ENCODE measurements at regions not wholly inside any gene's neighbourhood (a gene's known extent, or its start where the extent isn't known, plus 50 kb on each side); places are given as distances from the start of the nearest gene placed in this dataset.
A peak's percentile ranks its signal among the peaks of the same experiment; 100 is the strongest.

DNA sequence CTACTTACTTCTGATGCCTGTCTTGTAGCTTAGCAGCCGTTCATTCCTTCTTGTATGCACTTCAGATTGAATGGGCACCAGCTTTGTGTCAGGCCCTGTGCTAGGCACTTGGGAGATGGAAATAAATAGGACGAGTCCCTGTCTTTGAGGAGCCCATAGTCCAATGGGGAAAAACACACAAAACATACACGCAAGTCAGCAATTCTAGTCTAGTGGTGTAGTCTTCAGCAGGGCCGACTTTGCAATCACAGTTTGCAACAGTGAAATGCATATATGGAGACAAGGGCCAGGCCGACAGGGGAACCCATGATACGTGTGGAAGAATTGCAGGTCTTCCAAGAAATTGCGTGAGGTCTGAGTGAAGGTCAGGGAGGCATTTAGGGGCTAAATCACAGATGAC, 262.6 kb downstream of the MAF start:
- no peak for DNase-seq
- Mint-ChIP-seq H3K4me3 (no peak overlapping the region), H3K27ac (no peak overlapping the region), H3K36me3 (no peaks in the 10 kb centered on the region), H3K27me3 (no peaks in the 10 kb centered on the region), H3K4me1 (no peaks in the 10 kb centered on the region), H3K9me3 (no peaks in the 10 kb centered on the region)

- H3K36me3 Mint-ChIP-seq, result no peaks in the 10 kb centered on the region
- no peak for DNase-seq
- no peak overlapping the region for H3K27ac Mint-ChIP-seq
- no peaks in the 10 kb centered on the region for H3K4me1 Mint-ChIP-seq
- no peak overlapping the region for H3K4me3 Mint-ChIP-seq
- peaks cover 2% of the 10 kb centered on the region for H3K27me3 Mint-ChIP-seq
- H3K9me3 Mint-ChIP-seq, result no peaks in the 10 kb centered on the region
Observed at GRCh38 chr16:79336437-79337229, 263.9 kb downstream of the MAF start.

DNA sequence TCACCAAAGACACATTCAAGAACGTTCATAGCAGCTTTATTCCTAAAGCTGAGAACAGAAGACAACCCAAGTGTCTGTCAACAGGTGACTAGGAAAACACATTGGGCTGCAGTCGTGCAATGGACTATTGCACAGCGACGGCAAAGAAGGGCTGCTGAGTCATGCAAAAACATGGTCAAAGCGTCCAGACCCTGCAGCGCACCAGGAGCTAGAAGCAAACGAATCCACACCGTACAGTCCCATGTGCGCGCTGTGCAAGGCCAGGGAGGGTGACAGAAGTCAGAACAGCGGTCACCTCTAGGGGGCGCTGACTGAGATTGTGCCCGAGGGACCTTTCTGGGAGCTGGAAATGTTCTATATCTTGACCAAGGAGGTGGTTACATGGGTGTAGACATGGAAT, 266.4 kb downstream of the MAF start:
- no peak overlapping the region for H3K27ac Mint-ChIP-seq
- DNase-seq, result no peak
- no peaks in the 10 kb centered on the region for H3K4me1 Mint-ChIP-seq
- H3K36me3 Mint-ChIP-seq, result no peaks in the 10 kb centered on the region
- H3K27me3 Mint-ChIP-seq, result peaks cover 9% of the 10 kb centered on the region
- no peak overlapping the region for H3K4me3 Mint-ChIP-seq
- no peaks in the 10 kb centered on the region for H3K9me3 Mint-ChIP-seq

GRCh38 chr16:79331066-79331465, 269.5 kb downstream of the MAF start:
- no peak for DNase-seq
- Mint-ChIP-seq H3K9me3 (no peaks in the 10 kb centered on the region), H3K27ac (no peak overlapping the region), H3K36me3 (no peaks in the 10 kb centered on the region), H3K4me3 (no peak overlapping the region), H3K4me1 (no peaks in the 10 kb centered on the region), H3K27me3 (peaks cover 29% of the 10 kb centered on the region)

DNA sequence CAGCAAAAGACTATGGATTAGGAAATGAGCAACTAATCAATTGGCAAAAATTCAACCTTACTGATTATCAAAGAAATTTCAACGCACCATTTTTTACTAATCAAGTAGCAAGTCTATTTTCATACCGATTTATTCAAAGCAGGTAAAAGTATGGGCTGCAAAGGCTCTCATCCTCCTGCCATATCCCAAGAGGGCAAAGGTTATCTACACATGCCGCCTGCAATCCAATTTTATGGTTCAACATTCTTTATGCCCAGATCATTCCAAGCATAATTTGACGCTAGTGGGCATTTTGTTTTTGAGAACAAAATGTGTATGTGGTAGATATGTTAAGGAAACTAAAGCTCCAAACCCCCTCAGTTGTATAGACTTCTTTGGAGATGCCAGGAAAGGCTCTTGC, 270.6 kb downstream of the MAF start:
- Mint-ChIP-seq H3K4me3 (no peak overlapping the region), H3K36me3 (no peaks in the 10 kb centered on the region), H3K9me3 (no peaks in the 10 kb centered on the region), H3K27ac (no peak overlapping the region), H3K27me3 (peaks cover 33% of the 10 kb centered on the region), H3K4me1 (no peaks in the 10 kb centered on the region)
- no peak for DNase-seq

DNA sequence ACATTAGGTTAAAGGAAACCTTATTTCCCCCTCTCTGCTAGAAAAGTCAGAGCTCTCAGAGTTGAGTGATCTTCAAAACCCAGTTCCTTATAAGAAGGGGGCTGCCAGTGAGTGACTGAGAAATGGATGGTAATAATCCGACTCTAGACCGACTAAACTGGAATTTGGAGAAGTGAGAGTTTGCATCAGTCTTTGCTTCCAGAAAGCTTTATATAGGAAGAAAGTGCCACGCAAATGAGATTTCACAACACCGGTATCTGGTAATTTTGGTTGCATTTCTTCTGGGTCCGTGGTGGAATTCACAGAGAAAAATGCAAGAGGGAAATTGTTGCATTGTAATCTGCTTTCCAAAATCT, 271.4 kb downstream of the MAF start:
- no peak for DNase-seq
- Mint-ChIP-seq H3K36me3 (no peaks in the 10 kb centered on the region), H3K4me3 (no peak overlapping the region), H3K9me3 (no peaks in the 10 kb centered on the region), H3K27me3 (peaks cover 40% of the 10 kb centered on the region), H3K4me1 (no peaks in the 10 kb centered on the region), H3K27ac (no peak overlapping the region)

- Mint-ChIP-seq H3K36me3 (no peaks in the 10 kb centered on the region), H3K4me1 (no peaks in the 10 kb centered on the region), H3K27me3 (peaks cover 46% of the 10 kb centered on the region), H3K9me3 (no peaks in the 10 kb centered on the region), H3K4me3 (no peak overlapping the region), H3K27ac (no peak overlapping the region)
- no peak for DNase-seq
Observed at GRCh38 chr16:79328402-79329165, 272.0 kb downstream of the MAF start.

- DNase-seq, result no peak
- H3K9me3 Mint-ChIP-seq, result no peaks in the 10 kb centered on the region
- peaks cover 51% of the 10 kb centered on the region for H3K27me3 Mint-ChIP-seq
- no peaks in the 10 kb centered on the region for H3K36me3 Mint-ChIP-seq
- H3K4me1 Mint-ChIP-seq, result no peaks in the 10 kb centered on the region
- no peak overlapping the region for H3K27ac Mint-ChIP-seq
- no peak overlapping the region for H3K4me3 Mint-ChIP-seq
Observed at GRCh38 chr16:79327836-79328235, 272.7 kb downstream of the MAF start.

DNA sequence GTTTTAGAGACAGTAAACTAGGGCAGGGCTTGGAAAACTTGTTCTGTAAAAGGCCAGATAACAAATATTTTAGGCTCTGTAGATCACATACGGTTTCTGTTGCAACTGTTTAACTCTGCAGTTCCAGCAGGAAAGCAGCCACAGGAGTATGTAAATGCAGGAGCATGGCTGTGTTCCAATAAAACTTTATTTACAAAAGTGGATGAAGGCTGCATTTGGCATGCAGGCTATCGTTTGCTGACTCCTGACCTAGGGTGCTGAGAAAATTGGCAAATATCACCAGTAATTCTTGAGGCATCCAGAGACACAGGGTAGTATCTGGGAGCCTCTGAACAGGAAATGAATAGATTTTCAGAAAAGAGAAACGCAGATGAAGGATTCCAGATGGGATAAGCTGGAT, 274.0 kb downstream of the MAF start:
- Mint-ChIP-seq H3K36me3 (no peaks in the 10 kb centered on the region), H3K27ac (no peak overlapping the region), H3K9me3 (no peaks in the 10 kb centered on the region), H3K4me1 (no peaks in the 10 kb centered on the region), H3K4me3 (no peak overlapping the region), H3K27me3 (peaks cover 59% of the 10 kb centered on the region)
- DNase-seq, result no peak

DNA sequence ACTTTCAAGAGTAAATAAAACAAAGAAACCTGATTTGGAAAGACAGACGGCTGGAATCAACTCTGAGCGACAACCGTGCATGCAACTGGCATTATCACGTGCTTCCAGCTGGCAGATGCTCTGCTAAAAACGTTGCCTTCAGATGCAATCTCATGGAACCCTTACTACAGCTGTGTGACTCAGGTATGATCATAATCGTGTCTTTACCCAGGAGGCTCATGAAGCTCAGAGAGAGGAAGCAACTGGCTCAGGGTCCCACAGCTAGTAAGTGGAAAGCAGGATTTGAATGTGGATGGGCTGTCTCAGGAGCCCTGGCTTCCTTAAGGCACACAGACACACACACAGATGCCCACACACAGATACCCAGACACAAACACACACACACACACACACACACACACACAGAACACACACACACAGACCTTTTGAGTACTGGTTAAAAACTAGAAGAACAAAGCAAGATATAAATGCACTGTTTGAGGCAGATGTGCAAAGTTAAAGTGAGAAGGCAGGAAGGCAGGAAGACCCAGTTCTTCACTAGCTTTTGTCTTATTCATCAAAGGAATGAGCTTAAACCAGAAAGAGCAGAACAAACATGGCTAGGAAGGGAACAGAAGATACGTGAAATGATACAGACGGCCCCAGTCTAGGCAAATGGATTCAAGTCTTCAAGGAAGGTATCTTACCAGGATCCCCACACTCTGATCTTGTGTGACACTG, 275.2 kb downstream of the MAF start:
- Mint-ChIP-seq H3K27me3 (peaks cover 64% of the 10 kb centered on the region), H3K27ac (no peak overlapping the region), H3K9me3 (no peaks in the 10 kb centered on the region), H3K4me3 (no peak overlapping the region), H3K4me1 (no peaks in the 10 kb centered on the region), H3K36me3 (no peaks in the 10 kb centered on the region)
- DNase-seq, result no peak

- peaks cover 64% of the 10 kb centered on the region for H3K27me3 Mint-ChIP-seq
- H3K4me3 Mint-ChIP-seq, result no peak overlapping the region
- DNase-seq, result no peak
- H3K9me3 Mint-ChIP-seq, result no peaks in the 10 kb centered on the region
- no peak overlapping the region for H3K27ac Mint-ChIP-seq
- peaks cover 7% of the 10 kb centered on the region for H3K4me1 Mint-ChIP-seq
- no peaks in the 10 kb centered on the region for H3K36me3 Mint-ChIP-seq
Observed at GRCh38 chr16:79320956-79321355, 279.6 kb downstream of the MAF start.

DNA sequence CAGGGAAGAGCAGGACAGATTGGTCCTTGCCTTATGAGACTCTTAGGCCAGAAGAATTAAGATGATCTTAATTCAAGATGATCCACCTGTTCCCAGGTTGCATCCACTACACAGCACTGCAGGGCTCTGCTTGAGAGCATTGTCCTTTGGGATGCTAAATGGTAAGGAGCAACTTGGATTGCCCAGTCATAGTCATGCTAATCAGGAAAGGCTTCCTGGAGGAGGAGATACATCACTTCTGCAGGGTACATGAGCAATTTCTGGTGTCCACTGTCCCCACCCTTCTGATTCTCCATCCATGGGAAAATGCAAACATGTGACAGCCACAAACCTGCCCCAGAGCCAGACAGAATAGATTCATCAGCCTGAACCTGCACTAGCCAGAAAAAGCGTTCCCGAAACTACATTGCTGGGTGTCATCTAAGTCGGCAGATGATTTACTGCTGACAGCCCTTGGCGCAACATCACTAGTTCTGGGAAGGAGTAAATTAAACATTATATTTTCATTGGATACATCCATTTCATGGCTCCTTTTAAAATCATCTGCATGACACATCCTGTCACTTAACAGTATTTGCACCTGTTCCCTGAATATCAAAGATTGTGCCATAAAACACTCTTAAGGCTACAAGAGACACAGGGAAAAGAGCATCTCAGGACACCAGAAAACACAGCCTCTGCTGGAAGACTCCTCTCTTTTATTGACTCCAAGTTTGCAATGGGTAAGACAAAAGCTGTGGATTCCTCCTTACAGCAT, 282.2 kb downstream of the MAF start:
- Mint-ChIP-seq H3K9me3 (no peaks in the 10 kb centered on the region), H3K4me1 (peaks cover 9% of the 10 kb centered on the region), H3K27ac (no peak overlapping the region), H3K27me3 (peaks cover 59% of the 10 kb centered on the region), H3K36me3 (no peaks in the 10 kb centered on the region), H3K4me3 (no peak overlapping the region)
- DNase-seq, result no peak

GRCh38 chr16:79317521-79317920, 283.0 kb downstream of the MAF start:
- Mint-ChIP-seq H3K27me3 (peaks cover 54% of the 10 kb centered on the region), H3K27ac (no peak overlapping the region), H3K9me3 (no peaks in the 10 kb centered on the region), H3K4me3 (no peak overlapping the region), H3K4me1 (peaks cover 9% of the 10 kb centered on the region), H3K36me3 (no peaks in the 10 kb centered on the region)
- no peak for DNase-seq

- H3K27ac Mint-ChIP-seq, result no peak overlapping the region
- H3K9me3 Mint-ChIP-seq, result no peaks in the 10 kb centered on the region
- H3K4me3 Mint-ChIP-seq, result no peak overlapping the region
- no peaks in the 10 kb centered on the region for H3K36me3 Mint-ChIP-seq
- H3K4me1 Mint-ChIP-seq, result peaks cover 9% of the 10 kb centered on the region
- H3K27me3 Mint-ChIP-seq, result peaks cover 53% of the 10 kb centered on the region
- DNase-seq, result no peak
Observed at GRCh38 chr16:79317026-79317425, 283.5 kb downstream of the MAF start.

DNA sequence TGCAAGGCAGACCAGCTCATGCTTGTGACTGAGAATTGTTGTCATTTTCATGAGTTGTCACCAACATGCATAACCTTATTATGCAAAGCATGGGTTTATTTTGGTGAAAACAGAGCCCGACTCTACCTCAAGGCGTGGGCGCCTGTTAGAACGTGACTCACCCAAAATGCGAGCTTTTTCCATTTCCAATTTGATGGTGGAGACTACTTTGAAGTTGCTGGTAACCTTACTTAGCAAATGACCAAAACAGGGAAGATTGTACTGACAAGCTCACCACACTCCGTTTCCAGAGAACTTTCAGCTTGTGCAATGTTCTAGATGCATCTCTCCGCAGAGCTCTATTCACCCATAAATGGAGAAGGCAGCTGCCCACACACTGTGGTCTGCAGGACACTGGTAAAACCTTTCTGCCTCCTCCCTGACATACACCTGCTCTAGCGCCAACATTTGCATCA, 284.5 kb downstream of the MAF start:
- Mint-ChIP-seq H3K4me1 (peaks cover 9% of the 10 kb centered on the region), H3K36me3 (no peaks in the 10 kb centered on the region), H3K4me3 (no peak overlapping the region), H3K9me3 (no peaks in the 10 kb centered on the region), H3K27me3 (peaks cover 55% of the 10 kb centered on the region), H3K27ac (no peak overlapping the region)
- peak; percentile 18 for DNase-seq

All from activated naive CD8-positive, alpha-beta T cell treated with anti-CD3 and anti-CD28 coated beads for 36 hours (primary cell).